IPS-18a (cell line): ENCODE measurements at regions not wholly inside any gene's neighbourhood (a gene's known extent, or its start where the extent isn't known, plus 50 kb on each side); places are given as distances from the start of the nearest gene placed in this dataset.
"Not testable (repeated sequence)": the region's sequence is repeated elsewhere in the genome, so short reads cannot be mapped to it uniquely, and the experiment has no call there.

Experiments used
- H3K27ac ChIP-seq: one replicate; pipeline ENCODE4 v1.5.1; 2013; ENCODE audit warnings: low read length
- H3K27me3 ChIP-seq: one replicate; pipeline ENCODE4 v1.6.1; 2013; ENCODE audit warnings: mild to moderate bottlenecking, low read length; ENCODE audit not compliant: control insufficient read depth, insufficient read depth
- H3K36me3 ChIP-seq: one replicate; pipeline ENCODE4 v1.6.1; 2013; ENCODE audit warnings: low read depth, low read length; ENCODE audit not compliant: control insufficient read depth
- H3K4me1 ChIP-seq: one replicate; pipeline ENCODE4 v1.6.1; 2013; ENCODE audit warnings: low read depth, low read length; ENCODE audit not compliant: control insufficient read depth
- H3K4me3 ChIP-seq: one replicate; pipeline ENCODE4 v1.5.1; 2013; ENCODE audit warnings: low read length
- H3K9ac ChIP-seq: one replicate; pipeline ENCODE4 v1.6.1; 2013; ENCODE audit warnings: mild to moderate bottlenecking, low read length, moderate library complexity
- H3K9me3 ChIP-seq: one replicate; pipeline ENCODE4 v1.6.1; 2013; ENCODE audit warnings: low read depth, low read length; ENCODE audit not compliant: control insufficient read depth

- Histone ChIP-seq H3K27ac (no peak overlapping the region), H3K4me1 (no peaks in the 10 kb centered on the region), H3K9ac (no peak overlapping the region), H3K4me3 (no peak overlapping the region), H3K36me3 (no peaks in the 10 kb centered on the region), H3K9me3 (no peaks in the 10 kb centered on the region), H3K27me3 (no peaks in the 10 kb centered on the region)
Observed at GRCh38 chr2:126041391-126042047, 614.4 kb upstream of the GYPC start.

GRCh38 chr2:126042089-126042488, 613.9 kb upstream of the GYPC start:
- H3K9me3 ChIP-seq = no peaks in the 10 kb centered on the region
- no peak overlapping the region for H3K4me3 ChIP-seq
- no peaks in the 10 kb centered on the region for H3K4me1 ChIP-seq
- H3K27me3 ChIP-seq = no peaks in the 10 kb centered on the region
- H3K9ac ChIP-seq = no peak overlapping the region
- no peaks in the 10 kb centered on the region for H3K36me3 ChIP-seq
- no peak overlapping the region for H3K27ac ChIP-seq

- no peaks in the 10 kb centered on the region for H3K27me3 ChIP-seq
- H3K4me1 ChIP-seq = no peaks in the 10 kb centered on the region
- no peak overlapping the region for H3K27ac ChIP-seq
- H3K4me3 ChIP-seq = no peak overlapping the region
- no peaks in the 10 kb centered on the region for H3K36me3 ChIP-seq
- no peak overlapping the region for H3K9ac ChIP-seq
- no peaks in the 10 kb centered on the region for H3K9me3 ChIP-seq
Observed at GRCh38 chr2:126048719-126049118, 607.2 kb upstream of the GYPC start.

- Histone ChIP-seq H3K36me3 (no peaks in the 10 kb centered on the region), H3K27ac (no peak overlapping the region), H3K9me3 (no peaks in the 10 kb centered on the region), H3K4me3 (no peak overlapping the region), H3K4me1 (no peaks in the 10 kb centered on the region), H3K27me3 (no peaks in the 10 kb centered on the region), H3K9ac (no peak overlapping the region)
Observed at GRCh38 chr2:126049461-126049860, 606.5 kb upstream of the GYPC start.

- H3K9ac ChIP-seq = no peak overlapping the region
- no peak overlapping the region for H3K4me3 ChIP-seq
- no peaks in the 10 kb centered on the region for H3K9me3 ChIP-seq
- H3K27ac ChIP-seq = no peak overlapping the region
- H3K27me3 ChIP-seq = no peaks in the 10 kb centered on the region
- H3K4me1 ChIP-seq = no peaks in the 10 kb centered on the region
- H3K36me3 ChIP-seq = no peaks in the 10 kb centered on the region
Observed at GRCh38 chr2:126050991-126051736, 604.8 kb upstream of the GYPC start.

- H3K27me3 ChIP-seq, H3K27ac ChIP-seq: not testable (repeated sequence)
Observed at GRCh38 chr2:126051737-126052240, 604.2 kb upstream of the GYPC start.

GRCh38 chr2:126059379-126059778, 596.6 kb upstream of the GYPC start:
- peaks cover 9% of the 10 kb centered on the region for H3K9me3 ChIP-seq
- no peaks in the 10 kb centered on the region for H3K27me3 ChIP-seq
- H3K4me1 ChIP-seq = peaks cover 5% of the 10 kb centered on the region
- no peaks in the 10 kb centered on the region for H3K36me3 ChIP-seq
- H3K9ac ChIP-seq = no peak overlapping the region
- H3K27ac ChIP-seq = no peak overlapping the region
- H3K4me3 ChIP-seq = no peak overlapping the region

More at GRCh38 chr2:126051737-126052240, 604.2 kb upstream of the GYPC start:
- H3K9me3 ChIP-seq, H3K4me3 ChIP-seq, H3K36me3 ChIP-seq, H3K4me1 ChIP-seq, H3K9ac ChIP-seq: not testable (repeated sequence)

- Histone ChIP-seq H3K27ac (no peak overlapping the region), H3K9ac (no peak overlapping the region), H3K9me3 (no peaks in the 10 kb centered on the region), H3K36me3 (no peaks in the 10 kb centered on the region), H3K4me3 (no peak overlapping the region), H3K27me3 (no peaks in the 10 kb centered on the region), H3K4me1 (peaks cover 3% of the 10 kb centered on the region)
Observed at GRCh38 chr2:126085011-126085795, 570.8 kb upstream of the GYPC start.

- H3K36me3 ChIP-seq = no peaks in the 10 kb centered on the region
- H3K27ac ChIP-seq = no peak overlapping the region
- H3K9me3 ChIP-seq = no peaks in the 10 kb centered on the region
- H3K4me3 ChIP-seq = no peak overlapping the region
- H3K4me1 ChIP-seq = no peaks in the 10 kb centered on the region
- no peaks in the 10 kb centered on the region for H3K27me3 ChIP-seq
- H3K9ac ChIP-seq = no peak overlapping the region
Observed at GRCh38 chr2:126100962-126101361, 555.0 kb upstream of the GYPC start.

- Histone ChIP-seq H3K27me3 (no peaks in the 10 kb centered on the region), H3K27ac (no peak overlapping the region), H3K4me3 (no peak overlapping the region), H3K4me1 (no peaks in the 10 kb centered on the region), H3K36me3 (no peaks in the 10 kb centered on the region), H3K9me3 (no peaks in the 10 kb centered on the region), H3K9ac (no peak overlapping the region)
Observed at GRCh38 chr2:126106006-126106405, 550.0 kb upstream of the GYPC start.

- Histone ChIP-seq H3K9ac (no peak overlapping the region), H3K4me3 (no peak overlapping the region), H3K36me3 (no peaks in the 10 kb centered on the region), H3K4me1 (no peaks in the 10 kb centered on the region), H3K9me3 (no peaks in the 10 kb centered on the region), H3K27me3 (no peaks in the 10 kb centered on the region), H3K27ac (no peak overlapping the region)
Observed at GRCh38 chr2:126107883-126108282, 548.1 kb upstream of the GYPC start.
